H7 (cell line): ENCODE measurements at regions not wholly inside any gene's neighbourhood (a gene's known extent, or its start where the extent isn't known, plus 50 kb on each side); places are given as distances from the start of the nearest gene placed in this dataset.

ENCODE experiments used
- DNase-seq: peaks from one replicate; pipeline ENCODE4 v3.0.0; 2012
- H3K27me3 ChIP-seq: 2 replicates; pipeline ENCODE4 v1.6.0; 2011; ENCODE audit warnings: mild to moderate bottlenecking, low read length; ENCODE audit not compliant: control insufficient read depth, insufficient read depth
- H3K36me3 ChIP-seq: replicated peaks from 2 replicates; pipeline ENCODE4 v1.5.1; 2011; ENCODE audit warnings: low read length; ENCODE audit not compliant: control insufficient read depth, insufficient read depth
- H3K4me3 ChIP-seq: 2 replicates; pipeline ENCODE4 v1.5.1; 2011; ENCODE audit warnings: low read depth, mild to moderate bottlenecking, control low read depth, low read length, moderate library complexity; ENCODE audit not compliant: insufficient read depth

- no peak for DNase-seq
- Histone ChIP-seq H3K27me3 (no peaks in the 10 kb centered on the region), H3K4me3 (no peak overlapping the region), H3K36me3 (no peaks in the 10 kb centered on the region)
These were observed 133.2 kb upstream of the JAG1 start for GRCh38 chr20:10807013-10807412.

GRCh38 chr20:10812759-10813327 lies 139.0 kb upstream of the JAG1 start:
- Histone ChIP-seq H3K4me3 (no peak overlapping the region), H3K36me3 (no peaks in the 10 kb centered on the region), H3K27me3 (no peaks in the 10 kb centered on the region)
- DNase-seq, result no peak

GRCh38 chr20:10823585-10823984 lies 149.8 kb upstream of the JAG1 start:
- Histone ChIP-seq H3K36me3 (no peaks in the 10 kb centered on the region), H3K4me3 (no peak overlapping the region), H3K27me3 (no peaks in the 10 kb centered on the region)
- DNase-seq, result no peak

- DNase-seq, result no peak
- H3K4me3 ChIP-seq, result no peak overlapping the region
These were observed 151.1 kb upstream of the JAG1 start for GRCh38 chr20:10824750-10825500.

GRCh38 chr20:10826111-10826510 lies 152.3 kb upstream of the JAG1 start:
- H3K27me3 ChIP-seq, result no peaks in the 10 kb centered on the region
- DNase-seq, result no peak
- H3K36me3 ChIP-seq, result no peaks in the 10 kb centered on the region
- no peak overlapping the region for H3K4me3 ChIP-seq

More at GRCh38 chr20:10824750-10825500, 151.1 kb upstream of the JAG1 start:
- Histone ChIP-seq H3K36me3 (no peaks in the 10 kb centered on the region), H3K27me3 (no peaks in the 10 kb centered on the region)

GRCh38 chr20:10828180-10828579 lies 154.4 kb upstream of the JAG1 start:
- H3K36me3 ChIP-seq, result no peaks in the 10 kb centered on the region
- no peaks in the 10 kb centered on the region for H3K27me3 ChIP-seq
- no peak for DNase-seq
- H3K4me3 ChIP-seq, result no peak overlapping the region

GRCh38 chr20:10832141-10832540 lies 158.3 kb upstream of the JAG1 start:
- H3K27me3 ChIP-seq, result no peaks in the 10 kb centered on the region
- no peaks in the 10 kb centered on the region for H3K36me3 ChIP-seq
- H3K4me3 ChIP-seq, result no peak overlapping the region
- DNase-seq, result no peak

- H3K4me3 ChIP-seq, result no peak overlapping the region
- DNase-seq, result no peak
- H3K36me3 ChIP-seq, result no peaks in the 10 kb centered on the region
- no peaks in the 10 kb centered on the region for H3K27me3 ChIP-seq
These were observed 164.1 kb upstream of the JAG1 start for GRCh38 chr20:10837901-10838300.

GRCh38 chr20:10842116-10842515 lies 168.3 kb upstream of the JAG1 start:
- DNase-seq, result no peak
- Histone ChIP-seq H3K36me3 (no peaks in the 10 kb centered on the region), H3K27me3 (no peaks in the 10 kb centered on the region), H3K4me3 (no peak overlapping the region)

- no peak overlapping the region for H3K4me3 ChIP-seq
- H3K36me3 ChIP-seq, result no peaks in the 10 kb centered on the region
- no peaks in the 10 kb centered on the region for H3K27me3 ChIP-seq
- no peak for DNase-seq
These were observed 169.4 kb upstream of the JAG1 start for GRCh38 chr20:10843146-10843711.

GRCh38 chr20:10846766-10847165 lies 173.0 kb upstream of the JAG1 start:
- Histone ChIP-seq H3K27me3 (no peaks in the 10 kb centered on the region), H3K4me3 (no peak overlapping the region), H3K36me3 (no peaks in the 10 kb centered on the region)
- no peak for DNase-seq

- H3K27me3 ChIP-seq, result no peaks in the 10 kb centered on the region
- no peak for DNase-seq
- H3K36me3 ChIP-seq, result no peaks in the 10 kb centered on the region
- no peak overlapping the region for H3K4me3 ChIP-seq
These were observed 175.1 kb upstream of the JAG1 start for GRCh38 chr20:10848810-10849370.

- Histone ChIP-seq H3K36me3 (no peaks in the 10 kb centered on the region), H3K4me3 (no peak overlapping the region), H3K27me3 (no peaks in the 10 kb centered on the region)
- no peak for DNase-seq
These were observed 179.4 kb upstream of the JAG1 start for GRCh38 chr20:10853176-10853575.

GRCh38 chr20:10853731-10854130 lies 179.9 kb upstream of the JAG1 start:
- H3K27me3 ChIP-seq, result no peaks in the 10 kb centered on the region
- no peak overlapping the region for H3K4me3 ChIP-seq
- H3K36me3 ChIP-seq, result no peaks in the 10 kb centered on the region
- no peak for DNase-seq

- Histone ChIP-seq H3K4me3 (no peak overlapping the region), H3K27me3 (no peaks in the 10 kb centered on the region), H3K36me3 (no peaks in the 10 kb centered on the region)
- DNase-seq, result no peak
These were observed 181.2 kb upstream of the JAG1 start for GRCh38 chr20:10854976-10855375.
